ENCODE measurements at regions not wholly inside any gene's neighbourhood (a gene's known extent, or its start where the extent isn't known, plus 50 kb on each side); places are given as distances from the start of the nearest gene placed in this dataset.

GRCh38 chr15:91632981-91633380 lies 220.5 kb upstream of the SLCO3A1 start:
- Histone ChIP-seq H2AFZ (ENCODE audit: low read depth, low read length) (no peak overlapping the region), H3K27me3 (ENCODE audit: control insufficient read depth in 2 of 2, insufficient read depth in 2 of 2, low read length in 2 of 2) (peaks cover 0 to 4% of the 10 kb centered on the region in 2 experiments; a peak in 2 of 5 replicates), H3K9me3 (replicated peaks; ENCODE audit: control insufficient read depth, insufficient read depth, low read depth, low read length) (no peaks in the 10 kb centered on the region), H4K20me1 (replicated peaks; ENCODE audit: control insufficient read depth, insufficient read depth, low read length) (no peaks in the 10 kb centered on the region), H3K4me3 (no peak overlapping the region), H3K79me2 (ENCODE audit: control insufficient read depth, insufficient read depth, low read length) (no peaks in the 10 kb centered on the region), H3K9ac (ENCODE audit: insufficient read depth in 1 of 2, low read depth in 2 of 2, low read length in 2 of 2) (peak overlapping the region in 1 of 2 experiments; percentile 9; a peak in 1 of 4 replicates), H3K27ac (ENCODE audit: extremely low read depth, low read depth, low read length) (no peak overlapping the region), H3K9me1 (ENCODE audit: control insufficient read depth, insufficient read depth, low read length) (no peaks in the 10 kb centered on the region), H3K4me1 (replicated peaks in 1 of 2; ENCODE audit: control insufficient read depth in 2 of 2, insufficient read depth in 2 of 2, low read length in 2 of 2) (no peaks in the 10 kb centered on the region; a peak in 1 of 5 replicates), H3K36me3 (ENCODE audit: control insufficient read depth, insufficient read depth, low read length) (no peaks in the 10 kb centered on the region), H3K4me2 (ENCODE audit: insufficient read depth, low read length) (no peak overlapping the region)
- in situ Hi-C loops (cut with MboI), result no loop called here
- TF ChIP-seq CBFB (CRISPR knock-in tag; IDR thresholded peaks at IDR 0.05) (no peak), SMAD4 (CRISPR knock-in tag; conservative IDR thresholded peaks at IDR 0.05) (no peak), ZC3H8 (IDR thresholded peaks at IDR 0.05) (no peak), KLF10 (CRISPR knock-in tag; IDR thresholded peaks at IDR 0.05) (no peak), ZNF75A (CRISPR knock-in tag; IDR thresholded peaks at IDR 0.05) (no peak), ETV6 (IDR thresholded peaks at IDR 0.05; ENCODE audit: borderline replicate concordance in 1 of 2, low read depth in 2 of 2, low read length in 1 of 2) (no peak), ETV6 (CRISPR knock-in tag; IDR thresholded peaks at IDR 0.05; ENCODE audit: borderline replicate concordance) (no peak), KAT8 (IDR thresholded peaks at IDR 0.05; ENCODE audit: low read depth) (no peak), ZNF274 (IDR thresholded peaks at IDR 0.05; ENCODE audit: borderline replicate concordance, low read depth, low read length) (no peak), ZNF586 (CRISPR knock-in tag; conservative IDR thresholded peaks at IDR 0.05) (no peak), EP300 (IDR thresholded peaks at IDR 0.05; ENCODE audit: low read length) (no peak), STAT6 (CRISPR knock-in tag; IDR thresholded peaks at IDR 0.05) (no peak), RAD21 (CRISPR knock-in tag; conservative IDR thresholded peaks at IDR 0.05 in 1 of 2, IDR thresholded peaks at IDR 0.05 in 1 of 2) (no peak), RNF219 (CRISPR knock-in tag; IDR thresholded peaks at IDR 0.05) (no peak), TAL1 (IDR thresholded peaks at IDR 0.05) (no peak), SRSF3 (IDR thresholded peaks at IDR 0.05; ENCODE audit: insufficient read depth, low read length) (no peak)
- ChIA-PET POLR2A (interaction anchor here (0.7 kb wide), 1 partner anchor 13 kb away, joined by 4 read pairs; no protein-coding TSS in a partner anchor), CTCF (ENCODE audit: low intra/inter-chr PET ratio) (no interaction called here)
- BruUV-seq (replicated peaks), result no TSS peak
- ATAC-seq (no peak), FAIRE-seq (peak; percentile 29), DNase-seq (ENCODE audit: extremely low read depth in 1 of 4, low spot score in 3 of 4) (no peak)
- intact Hi-C loops (cut with micrococcal nuclease), result no loop called here
- 2% methylated on average over 9 of the region's 9 CpGs for WGBS (ENCODE audit: insufficient coverage, low coverage, missing lambda C conversion rate)
